Mesothelial cell of epicardium (in vitro differentiated cells): ENCODE measurements at regions not wholly inside any gene's neighbourhood (a gene's known extent, or its start where the extent isn't known, plus 50 kb on each side); places are given as distances from the start of the nearest gene placed in this dataset.

Experiments
- DNase-seq, 2 experiments: peaks; one replicate each; pipeline ENCODE4 v3.0.0; 2021; ENCODE audit warnings: low spot score in 2 of 2; ENCODE audit not compliant: unreplicated experiment in 2 of 2
- H3K27ac Mint-ChIP-seq: 2 replicates; pipeline ENCODE4 v1.8.0; 2021; ENCODE audit warnings: mixed read lengths
- H3K27me3 Mint-ChIP-seq: 2 replicates; pipeline ENCODE4 v1.8.0; 2021; ENCODE audit warnings: low read depth, mixed read lengths
- H3K36me3 Mint-ChIP-seq: 2 replicates; pipeline ENCODE4 v1.8.0; 2021; ENCODE audit warnings: mixed read lengths
- H3K4me1 Mint-ChIP-seq: 2 replicates; pipeline ENCODE4 v1.8.0; 2021; ENCODE audit warnings: mixed read lengths
- H3K4me3 Mint-ChIP-seq: 2 replicates; pipeline ENCODE4 v1.8.0; 2021; ENCODE audit warnings: mild to moderate bottlenecking, moderate library complexity, mixed read lengths
- H3K9me3 Mint-ChIP-seq: 2 replicates; pipeline ENCODE4 v1.8.0; 2021; ENCODE audit warnings: mixed read lengths
- CTCF ChIP-seq: fragments of 200-600 bp; sonication (generic); IDR thresholded peaks from one replicate; pipeline ENCODE4 v1.5.0; 2021; ENCODE audit warnings: antibody characterized with exemption; ENCODE audit not compliant: unreplicated experiment

- Mint-ChIP-seq H3K4me3 (no peak overlapping the region), H3K9me3 (peaks cover 11% of the 10 kb centered on the region), H3K27ac (no peak overlapping the region)
These were observed 72.9 kb upstream of the GALNT15 start for GRCh38 chr3:16101295-16102186.

DNA sequence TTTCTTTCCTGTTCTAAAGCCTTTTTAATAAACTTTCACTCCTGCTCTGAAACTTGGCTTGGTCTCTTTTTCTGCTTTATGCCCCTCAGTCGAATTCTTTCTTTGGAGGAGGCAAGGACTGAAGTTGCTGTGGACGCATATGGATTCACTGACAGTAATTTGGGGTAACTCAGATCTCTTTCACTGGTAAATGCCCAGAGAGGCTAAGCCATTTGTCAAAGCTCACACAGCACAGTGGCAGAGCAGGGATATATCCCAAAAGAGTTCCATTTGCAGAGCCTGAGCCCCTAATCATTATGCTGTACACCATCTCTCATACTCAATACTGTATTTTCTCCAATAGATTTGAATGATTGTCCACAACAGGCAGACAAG is 72.3 kb upstream of the GALNT15 start:
- H3K27me3 Mint-ChIP-seq: peaks cover 6% of the 10 kb centered on the region
- no peak overlapping the region for H3K27ac Mint-ChIP-seq
- H3K9me3 Mint-ChIP-seq: peaks cover 11% of the 10 kb centered on the region
- H3K4me3 Mint-ChIP-seq: no peak overlapping the region
- TF ChIP-seq CTCF: no peak
- no peaks in the 10 kb centered on the region for H3K4me1 Mint-ChIP-seq
- DNase-seq: no peak
- H3K36me3 Mint-ChIP-seq: no peaks in the 10 kb centered on the region

More at GRCh38 chr3:16101295-16102186, 72.9 kb upstream of the GALNT15 start:
- H3K36me3 Mint-ChIP-seq: no peaks in the 10 kb centered on the region
- H3K27me3 Mint-ChIP-seq: peaks cover 6% of the 10 kb centered on the region
- no peak for DNase-seq
- no peaks in the 10 kb centered on the region for H3K4me1 Mint-ChIP-seq
- no peak for TF ChIP-seq CTCF

GRCh38 chr3:16102905-16103364 is 71.5 kb upstream of the GALNT15 start:
- Mint-ChIP-seq H3K36me3 (no peaks in the 10 kb centered on the region), H3K9me3 (peaks cover 8% of the 10 kb centered on the region), H3K4me3 (no peak overlapping the region), H3K27ac (no peak overlapping the region), H3K27me3 (peaks cover 9% of the 10 kb centered on the region), H3K4me1 (no peaks in the 10 kb centered on the region)
- DNase-seq: no peak
- no peak for TF ChIP-seq CTCF

- Mint-ChIP-seq H3K9me3 (peaks cover 8% of the 10 kb centered on the region), H3K27me3 (peaks cover 9% of the 10 kb centered on the region), H3K4me1 (no peaks in the 10 kb centered on the region), H3K36me3 (no peaks in the 10 kb centered on the region), H3K4me3 (no peak overlapping the region), H3K27ac (no peak overlapping the region)
- no peak for TF ChIP-seq CTCF
- DNase-seq: no peak
These were observed 71.0 kb upstream of the GALNT15 start for GRCh38 chr3:16103472-16103871.

GRCh38 chr3:16104156-16104555 is 70.3 kb upstream of the GALNT15 start:
- Mint-ChIP-seq H3K4me3 (no peak overlapping the region), H3K9me3 (peaks cover 8% of the 10 kb centered on the region), H3K36me3 (no peaks in the 10 kb centered on the region), H3K27ac (no peak overlapping the region), H3K27me3 (peaks cover 10% of the 10 kb centered on the region), H3K4me1 (no peaks in the 10 kb centered on the region)
- no peak for DNase-seq
- no peak for TF ChIP-seq CTCF
